GM12878 (cell line): ENCODE measurements at regions not wholly inside any gene's neighbourhood (a gene's known extent, or its start where the extent isn't known, plus 50 kb on each side); places are given as distances from the start of the nearest gene placed in this dataset.

Source experiments
- ATAC-seq: fragments of 200-7000 bp; cut with Tn5 transposase; 3 replicates; pipeline ENCODE4 v1.9.1; 2020; ENCODE audit warnings: mild to moderate bottlenecking, moderate library complexity
- BruUV-seq: library from RNA; stranded (reverse); fragments of 400-500 nt; replicated peaks from 2 replicates; lab custom pipeline; 2021; lab: Mats Ljungman, UMichigan
- CTCF ChIA-PET: fragments of 300-600 bp; sonication (Branson Sonifier 250); formaldehyde crosslinking; extraction: SDS; loops from one replicate; lab custom pipeline; 2021; ENCODE audit warnings: inconsistent platforms; lab: Yijun Ruan, JAX
- POLR2A ChIA-PET: fragments of 350-600 bp; formaldehyde crosslinking; extraction: SDS; loops from one replicate; lab custom pipeline; 2021; ENCODE audit warnings: inconsistent platforms; lab: Charles Lee
- RAD21 ChIA-PET: fragments of 300-600 bp; sonication (Branson Sonifier 250); formaldehyde crosslinking; loops from one replicate; lab custom pipeline; 2023; ENCODE audit warnings: antibody characterized with exemption; ENCODE audit not compliant: unreplicated experiment; lab: Charles Lee
- SMC1A ChIA-PET: fragments of 300-600 bp; sonication (Branson Sonifier 250); formaldehyde crosslinking; loops from one replicate; lab custom pipeline; 2023; ENCODE audit not compliant: unreplicated experiment, uncharacterized antibody; lab: Charles Lee
- DNase-seq: peaks from one replicate; pipeline ENCODE4 v3.0.0-alpha.2; 2011; ENCODE audit warnings: low read depth, low spot score
- FAIRE-seq: peaks from 3 replicates; lab custom pipeline; 2011; peaks lifted over from hg19 to GRCh38; lab: Jason Lieb, UNC
- H2AFZ ChIP-seq: 2 replicates; pipeline ENCODE4 v1.6.0; 2011; ENCODE audit warnings: low read depth, low read length, control low read depth; ENCODE audit not compliant: control insufficient read depth
- H3K27ac ChIP-seq: 2 replicates; pipeline ENCODE4 v1.5.1; 2011; ENCODE audit warnings: control low read depth; ENCODE audit not compliant: control insufficient read depth, insufficient read depth
- H3K27me3 ChIP-seq, 2 experiments: replicated peaks in 1 of 2; 2 replicates each; pipeline versions ENCODE4 v1.6.0 to v1.6.1; 2011; ENCODE audit warnings: low read length in 1 of 2; ENCODE audit not compliant: control insufficient read depth in 2 of 2, insufficient read depth in 2 of 2
- H3K36me3 ChIP-seq, 2 experiments: 2 replicates each; pipeline ENCODE4 v1.5.1; 2011; ENCODE audit warnings: low read length in 1 of 2; ENCODE audit not compliant: control insufficient read depth in 2 of 2, insufficient read depth in 2 of 2
- H3K4me1 ChIP-seq: 2 replicates; pipeline ENCODE4 v1.6.1; 2011; ENCODE audit warnings: mild to moderate bottlenecking, low read length, moderate library complexity, mixed read lengths; ENCODE audit not compliant: control insufficient read depth, insufficient read depth
- H3K4me2 ChIP-seq: 2 replicates; pipeline ENCODE4 v1.6.0; 2011; ENCODE audit warnings: control low read depth; ENCODE audit not compliant: control insufficient read depth, insufficient read depth
- H3K4me3 ChIP-seq: fragments of 200-600 bp; sonication (generic); 2 replicates; pipeline ENCODE4 v1.5.1; 2016
- H3K79me2 ChIP-seq: 2 replicates; pipeline ENCODE4 v1.6.0; 2011; ENCODE audit warnings: low read length; ENCODE audit not compliant: control insufficient read depth, insufficient read depth
- H3K9ac ChIP-seq: 2 replicates; pipeline ENCODE4 v1.8.0; 2011; ENCODE audit warnings: low read length, control low read depth, mixed read lengths; ENCODE audit not compliant: control insufficient read depth, insufficient read depth
- H3K9me3 ChIP-seq: replicated peaks from 3 replicates; pipeline ENCODE4 v1.5.1; 2011; ENCODE audit warnings: mild to moderate bottlenecking, low read length; ENCODE audit not compliant: control insufficient read depth, insufficient read depth
- H4K20me1 ChIP-seq: 2 replicates; pipeline ENCODE4 v1.6.0; 2011; ENCODE audit not compliant: control insufficient read depth, insufficient read depth
- CUX1 ChIP-seq: IDR thresholded peaks from 2 replicates; pipeline ENCODE4 v1.6.1; 2012; ENCODE audit warnings: improper control_type of control experiment, low read depth, low read length; ENCODE audit not compliant: insufficient replicate concordance
- E4F1 ChIP-seq: fragments of 450-650 bp; IDR thresholded peaks from 2 replicates; pipeline ENCODE4 v1.6.1; 2018; ENCODE audit warnings: borderline replicate concordance, mild to moderate bottlenecking; ENCODE audit not compliant: partially characterized antibody
- EED ChIP-seq: sonication (generic); IDR thresholded peaks from 2 replicates; pipeline ENCODE4 v1.6.1; 2016; ENCODE audit warnings: antibody characterized with exemption, low read depth
- REST ChIP-seq: IDR thresholded peaks from 2 replicates; pipeline ENCODE4 v1.6.1; 2012; ENCODE audit warnings: mild to moderate bottlenecking, low read depth, low read length
- TAF1 ChIP-seq: IDR thresholded peaks from 2 replicates; pipeline ENCODE4 v1.6.1; 2011; ENCODE audit warnings: mild to moderate bottlenecking, low read depth, low read length, borderline replicate concordance
- YY1 ChIP-seq: IDR thresholded peaks from 2 replicates; pipeline ENCODE4 v1.6.1; 2011; ENCODE audit warnings: low read depth, mild to moderate bottlenecking, low read length
- ZNF207 ChIP-seq: fragments of 450-650 bp; IDR thresholded peaks from 2 replicates; pipeline ENCODE4 v1.6.1; 2014; ENCODE audit warnings: antibody characterized with exemption, mild to moderate bottlenecking, borderline replicate concordance
- WGBS: methylation state at CpG from one replicate; pipeline ENCODE4 v1.1.6; 2016; ENCODE audit warnings: low lambda C conversion rate; ENCODE audit not compliant: insufficient replicate concordance, insufficient coverage; ENCODE audit errors: missing lambda C conversion rate; 5-methylcytosine and 5-hydroxymethylcytosine counted together
- in situ Hi-C: fragments of 300-500 bp; cut with MboI; formaldehyde crosslinking; loops from 9 replicates; pipeline ENCODE4 v1.14.3; 2018; ENCODE audit warnings: mixed read lengths
- intact Hi-C: fragments of 100-400 bp; cut with micrococcal nuclease; formaldehyde crosslinking; loops from one replicate; pipeline ENCODE4 v1.14.2; 2022; ENCODE audit not compliant: unreplicated experiment

- no peak for TF ChIP-seq CUX1
- TF ChIP-seq, all 136 proteins: peak for 0
These were observed 85.3 kb downstream of the HAPSTR1 start (continued) for GRCh38 chr16:9176547-9177418.

GRCh38 chr16:9177861-9178260 is 86.4 kb downstream of the HAPSTR1 start:
- ChIA-PET CTCF (no interaction called here), RAD21 (no interaction called here), SMC1A (no interaction called here), POLR2A (no interaction called here)
- ATAC-seq (no peak), DNase-seq (no peak), FAIRE-seq (no peak)
- no peak for TF ChIP-seq YY1
- TF ChIP-seq EED, result no peak
- TF ChIP-seq E4F1, result no peak
- no peak for TF ChIP-seq REST
- no peak for TF ChIP-seq ZNF207
- TF ChIP-seq TAF1, result no peak
- Histone ChIP-seq H4K20me1 (no peaks in the 10 kb centered on the region), H2AFZ (no peak overlapping the region), H3K27ac (no peak overlapping the region), H3K9ac (no peak overlapping the region), H3K4me2 (no peak overlapping the region), H3K4me1 (no peaks in the 10 kb centered on the region), H3K4me3 (no peak overlapping the region), H3K27me3 (no peaks in the 10 kb centered on the region; a peak in 1 of 4 replicates), H3K9me3 (no peaks in the 10 kb centered on the region), H3K36me3 (no peaks in the 10 kb centered on the region), H3K79me2 (no peaks in the 10 kb centered on the region)
- BruUV-seq, result no TSS peak
- intact Hi-C loops, result no loop called here
- 21% methylated on average over 6 of the region's 6 CpGs for WGBS
- in situ Hi-C loops, result no loop called here
